PFSK-1 (cell line): ENCODE measurements at regions not wholly inside any gene's neighbourhood (a gene's known extent, or its start where the extent isn't known, plus 50 kb on each side); places are given as distances from the start of the nearest gene placed in this dataset.

ENCODE experiments used
- FOXP2 ChIP-seq: optimal IDR thresholded peaks from 2 replicates; pipeline ENCODE3; 2011; ENCODE audit warnings: borderline replicate concordance, control low read depth, inconsistent platforms; ENCODE audit not compliant: insufficient read depth; ENCODE audit errors: extremely low read length, extremely low read depth
- POLR2AphosphoS5 ChIP-seq: IDR thresholded peaks from 2 replicates; pipeline ENCODE4 v1.6.1; 2012; ENCODE audit warnings: low read depth, mild to moderate bottlenecking, control low read depth, low read length, moderate library complexity
- REST ChIP-seq, 2 experiments: IDR thresholded peaks; 2 replicates each; pipeline versions ENCODE4 v1.6.1 to v1.8.0; 2011 to 2012; ENCODE audit warnings: low read depth in 2 of 2, low read length in 2 of 2, control low read depth in 1 of 2, inconsistent platforms in 1 of 2, mild to moderate bottlenecking in 1 of 2, moderate library complexity in 1 of 2; ENCODE audit not compliant: insufficient read depth in 1 of 2
- SIN3A ChIP-seq: IDR thresholded peaks from 2 replicates; pipeline ENCODE4 v1.6.1; 2012; ENCODE audit warnings: mild to moderate bottlenecking, low read length, moderate library complexity, borderline replicate concordance; ENCODE audit not compliant: insufficient read depth
- TAF1 ChIP-seq: IDR thresholded peaks from 2 replicates; pipeline ENCODE4 v1.6.1; 2012; ENCODE audit warnings: low read length, control low read depth, borderline replicate concordance; ENCODE audit not compliant: insufficient read depth

GRCh38 chr9:105144076-105144475 is 100.4 kb upstream of the SLC44A1 start:
- no peak for TF ChIP-seq TAF1
- no peak for TF ChIP-seq POLR2AphosphoS5
- TF ChIP-seq FOXP2, result no peak
- no peak for TF ChIP-seq SIN3A
- TF ChIP-seq REST (IDR thresholded peaks at IDR 0.05; ENCODE audit: insufficient read depth in 1 of 2, low read depth in 2 of 2, low read length in 2 of 2), result no peak

- TF ChIP-seq REST (IDR thresholded peaks at IDR 0.05; ENCODE audit: insufficient read depth in 1 of 2, low read depth in 2 of 2, low read length in 2 of 2) (no peak), SIN3A (no peak), TAF1 (no peak), FOXP2 (no peak), POLR2AphosphoS5 (no peak)
Measured at GRCh38 chr9:105144841-105145240, 99.6 kb upstream of the SLC44A1 start.

GRCh38 chr9:105146677-105147076 is 97.8 kb upstream of the SLC44A1 start:
- TF ChIP-seq SIN3A (no peak), TAF1 (no peak), POLR2AphosphoS5 (no peak), FOXP2 (no peak), REST (IDR thresholded peaks at IDR 0.05; ENCODE audit: insufficient read depth in 1 of 2, low read depth in 2 of 2, low read length in 2 of 2) (no peak)

- TF ChIP-seq REST (IDR thresholded peaks at IDR 0.05; ENCODE audit: insufficient read depth in 1 of 2, low read depth in 2 of 2, low read length in 2 of 2) (no peak), TAF1 (no peak), SIN3A (no peak), FOXP2 (no peak), POLR2AphosphoS5 (no peak)
Measured at GRCh38 chr9:105147110-105147871, 97.2 kb upstream of the SLC44A1 start.

GRCh38 chr9:105148328-105149006 is 96.0 kb upstream of the SLC44A1 start:
- TF ChIP-seq POLR2AphosphoS5 (no peak), SIN3A (no peak), TAF1 (no peak), FOXP2 (no peak), REST (IDR thresholded peaks at IDR 0.05; ENCODE audit: insufficient read depth in 1 of 2, low read depth in 2 of 2, low read length in 2 of 2) (no peak)
